ENCODE measurements at regions not wholly inside any gene's neighbourhood (a gene's known extent, or its start where the extent isn't known, plus 50 kb on each side); places are given as distances from the start of the nearest gene placed in this dataset.
"Not testable (repeated sequence)": the region's sequence is repeated elsewhere in the genome, so short reads cannot be mapped to it uniquely, and the experiment has no call there.

- no peak for DNase-seq
Measured at GRCh38 chr6:164826831-164827468, 482.5 kb downstream of the C6orf118 start.

GRCh38 chr6:164825386-164825785, 484.0 kb downstream of the C6orf118 start:
- no peak for DNase-seq

DNA sequence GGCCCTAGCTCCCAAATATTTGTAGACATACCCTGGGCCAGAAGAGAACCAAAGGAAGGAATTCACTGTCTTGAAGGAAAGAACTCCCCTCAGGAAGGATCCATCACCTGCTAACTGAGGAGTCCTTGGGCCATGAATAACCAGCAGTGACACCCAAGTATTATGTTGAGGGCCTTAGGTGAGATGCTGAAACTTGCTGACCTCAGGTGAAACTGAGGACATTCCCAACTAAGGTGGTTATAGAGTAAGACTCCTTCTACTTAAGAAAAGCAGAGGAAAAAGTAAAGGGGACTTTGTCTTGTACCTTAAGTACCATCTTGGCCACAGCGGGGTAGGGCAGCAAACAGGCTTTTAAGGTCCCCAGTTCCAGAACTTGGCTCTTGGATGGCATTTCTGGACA, 491.7 kb downstream of the C6orf118 start:
- DNase-seq: no peak

- DNase-seq: no peak
Measured at GRCh38 chr6:164812706-164813105, 496.7 kb downstream of the C6orf118 start.

- DNase-seq: no peak
Measured at GRCh38 chr6:164807125-164807524, 502.3 kb downstream of the C6orf118 start.

GRCh38 chr6:164795056-164795815, 514.2 kb downstream of the C6orf118 start:
- DNase-seq: no peak

- no peak for DNase-seq
Measured at GRCh38 chr6:164792666-164793065, 516.7 kb downstream of the C6orf118 start.

DNA sequence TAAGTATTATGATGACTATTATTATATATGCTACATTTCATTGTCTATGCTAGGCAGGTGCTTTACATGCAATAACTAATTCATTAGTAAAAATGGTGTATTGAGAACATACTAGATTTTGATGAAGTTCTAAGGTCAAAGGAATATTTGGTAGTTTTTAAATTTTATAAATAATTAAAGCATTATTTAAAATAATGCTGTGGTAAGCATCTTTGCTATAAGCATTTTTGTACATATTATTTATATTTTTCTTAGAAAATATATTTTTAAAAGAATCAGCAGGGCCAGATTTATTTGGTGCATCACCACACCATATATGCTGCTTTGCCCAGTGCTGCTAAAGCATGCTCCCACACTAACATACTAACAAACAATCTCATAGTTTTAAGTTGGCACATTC, 517.9 kb downstream of the C6orf118 start:
- DNase-seq: no peak

DNA sequence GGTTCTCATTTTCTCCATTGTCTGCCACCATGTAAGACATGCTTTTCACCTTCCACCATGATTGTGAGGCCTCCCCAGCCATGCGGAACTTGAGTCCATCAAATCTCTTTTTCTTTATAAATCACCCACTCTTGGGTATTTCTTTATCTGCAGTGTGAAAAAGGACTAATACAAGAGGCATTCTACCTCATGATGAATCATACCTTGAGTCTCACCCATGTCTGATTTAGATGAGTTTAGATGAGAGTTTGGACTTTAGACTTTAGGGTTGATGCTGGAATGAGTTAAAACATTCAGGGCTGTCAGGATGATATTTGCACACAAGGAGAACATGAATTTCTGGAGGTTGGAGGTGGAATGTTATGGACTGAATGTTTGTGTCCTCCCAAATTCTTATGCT, 545.6 kb downstream of the C6orf118 start:
- DNase-seq: no peak

- DNase-seq: no peak
Measured at GRCh38 chr6:164757451-164757850, 552.0 kb downstream of the C6orf118 start.

- no peak for DNase-seq
Measured at GRCh38 chr6:164756723-164757122, 552.7 kb downstream of the C6orf118 start.

GRCh38 chr6:164756142-164756541, 553.3 kb downstream of the C6orf118 start:
- DNase-seq: no peak

DNA sequence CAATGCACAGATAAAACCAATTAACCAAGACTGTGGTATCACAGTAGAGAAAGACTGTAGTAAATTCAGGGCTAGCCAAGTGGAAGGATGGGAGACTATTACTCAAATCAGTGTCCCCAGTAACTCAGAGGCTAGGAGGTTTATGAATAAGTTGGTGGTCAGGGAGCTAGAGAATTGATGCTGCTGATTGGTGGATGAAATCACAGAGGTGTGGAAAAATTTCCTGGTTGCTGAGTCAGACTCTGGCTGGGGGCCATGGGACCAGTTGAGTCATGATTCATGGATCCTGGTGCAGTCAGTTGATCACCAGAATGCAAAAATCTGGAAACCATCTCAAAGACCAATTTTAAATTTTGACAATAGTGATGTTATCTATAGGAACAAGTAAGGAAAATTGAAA, 555.9 kb downstream of the C6orf118 start:
- DNase-seq: no peak

- DNase-seq: no peak
Measured at GRCh38 chr6:164751395-164751794, 558.0 kb downstream of the C6orf118 start.

DNA sequence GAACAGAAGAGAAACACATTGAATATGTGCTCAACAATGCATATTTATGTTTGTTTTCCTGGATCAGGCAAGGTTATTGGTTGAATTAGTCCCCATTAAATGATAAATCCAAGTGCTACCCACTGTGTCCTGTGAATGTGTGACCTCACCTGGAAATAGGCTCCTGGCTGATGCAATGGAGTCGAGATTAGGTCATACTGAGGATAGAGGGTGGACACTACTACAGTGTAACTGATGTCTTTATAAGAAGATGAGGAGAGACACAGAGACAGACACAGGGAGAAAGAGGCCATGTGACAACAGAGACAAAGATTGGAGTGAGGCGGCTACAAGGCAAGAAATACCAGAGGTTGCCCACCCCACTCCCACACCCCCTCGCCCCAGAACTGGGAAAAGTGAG, 559.3 kb downstream of the C6orf118 start:
- DNase-seq: no peak

DNA sequence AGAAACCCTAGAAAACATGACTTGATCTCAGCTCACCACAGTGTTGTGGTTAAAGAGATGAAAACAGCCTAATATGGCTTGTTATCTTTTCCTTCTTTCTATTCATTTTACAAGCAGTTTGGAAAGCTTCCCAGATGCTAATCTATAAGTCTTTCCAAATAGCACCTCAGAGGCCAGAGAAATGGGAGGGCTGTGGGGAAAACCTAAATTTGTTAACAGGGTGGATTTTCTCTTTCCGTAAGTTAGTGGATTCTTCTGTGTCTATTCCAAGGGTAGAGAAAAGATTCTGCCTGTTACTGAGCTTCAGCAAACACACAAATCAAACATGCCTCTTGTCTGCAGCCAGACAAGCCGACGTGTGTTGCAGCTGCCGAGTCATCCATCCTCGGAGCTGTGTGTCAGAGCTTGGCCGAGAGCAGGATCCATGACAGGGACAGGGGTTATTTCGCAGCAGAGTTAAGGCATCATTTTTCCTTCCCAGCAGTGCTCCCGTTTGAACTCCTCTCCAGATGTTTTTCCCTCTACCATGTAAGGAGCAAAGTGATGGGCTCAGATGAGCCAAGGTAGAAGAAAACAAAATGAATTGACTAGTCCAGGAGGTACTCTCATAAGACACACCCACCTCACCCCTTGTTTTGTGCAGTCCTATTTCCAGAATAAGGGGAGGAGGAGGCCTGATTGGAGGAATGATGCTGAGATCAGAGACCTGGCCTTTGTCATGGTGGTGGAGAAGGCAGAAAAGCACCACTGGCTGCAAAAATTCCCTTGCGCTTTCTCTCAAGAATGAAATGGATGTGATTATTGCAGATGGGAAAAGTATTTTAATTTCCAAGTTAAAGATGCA, 560.0 kb downstream of the C6orf118 start:
- peak; percentile 35 for DNase-seq

GRCh38 chr6:164744301-164744700, 565.1 kb downstream of the C6orf118 start:
- DNase-seq: no peak

GRCh38 chr6:164741938-164742451, 567.4 kb downstream of the C6orf118 start:
- no peak for DNase-seq

DNA sequence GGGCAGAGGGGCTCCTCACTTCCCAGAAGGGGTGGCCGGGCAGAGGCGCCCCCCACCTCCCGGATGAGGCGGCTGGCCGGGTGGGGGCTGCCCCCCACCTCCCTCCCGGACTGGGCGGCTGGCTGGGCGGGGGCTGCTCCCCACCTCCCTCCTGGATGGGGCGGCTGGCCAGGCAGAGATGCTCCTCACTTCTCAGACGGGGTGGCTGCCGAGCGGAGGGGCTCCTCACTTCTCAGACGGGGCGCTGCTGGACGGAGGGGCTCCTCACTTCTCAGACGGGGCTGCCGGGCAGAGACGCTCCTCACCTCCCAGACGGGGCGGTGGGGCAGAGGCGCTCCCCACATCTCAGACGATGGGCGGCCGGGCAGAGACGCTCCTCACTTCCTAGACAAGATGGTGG, 573.3 kb downstream of the C6orf118 start:
- not testable (repeated sequence) for DNase-seq

GRCh38 chr6:164731539-164731938, 577.9 kb downstream of the C6orf118 start:
- no peak for DNase-seq

DNA sequence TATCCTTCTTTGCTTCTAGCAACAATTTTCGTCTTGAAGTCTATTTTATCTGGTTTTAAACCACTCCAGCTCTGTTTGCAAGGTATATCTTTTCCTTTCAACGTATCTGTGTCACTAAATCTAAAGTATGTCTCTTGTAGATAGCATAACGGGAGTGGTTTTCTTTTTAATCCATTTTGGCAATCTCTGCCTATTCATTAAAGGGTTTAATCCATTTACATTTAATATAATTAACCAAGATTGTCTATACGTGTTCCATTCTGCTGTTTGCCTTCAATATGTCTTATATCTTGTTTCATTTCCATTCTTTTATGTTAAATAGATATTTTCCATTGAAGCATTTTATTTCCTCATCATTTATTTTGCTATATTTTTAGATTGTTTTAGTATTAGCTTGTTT, 587.9 kb downstream of the C6orf118 start:
- no peak for DNase-seq

GRCh38 chr6:164700497-164700896, 608.9 kb downstream of the C6orf118 start:
- no peak for DNase-seq

DNA sequence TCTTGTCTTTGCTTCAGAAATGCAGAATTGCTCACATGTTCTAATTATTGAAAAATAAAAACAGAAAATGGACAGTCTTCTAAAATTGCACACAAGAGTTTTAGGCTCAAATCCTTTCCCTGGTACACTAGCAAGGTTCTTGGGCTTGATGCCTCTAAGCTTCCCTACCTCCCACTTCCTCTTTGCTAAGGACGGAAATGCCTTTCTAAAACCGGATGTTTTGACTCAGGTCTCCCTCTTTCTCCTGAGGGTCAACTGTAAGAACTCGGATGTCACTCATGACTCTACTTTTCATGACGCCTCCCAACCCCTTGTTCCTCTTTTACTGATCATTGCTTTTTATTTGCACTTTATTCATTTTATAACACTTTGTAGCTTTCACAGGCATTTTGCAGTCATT, 613.5 kb downstream of the C6orf118 start:
- no peak for DNase-seq
